ENCODE measurements at regions not wholly inside any gene's neighbourhood (a gene's known extent, or its start where the extent isn't known, plus 50 kb on each side); places are given as distances from the start of the nearest gene placed in this dataset.

DNA sequence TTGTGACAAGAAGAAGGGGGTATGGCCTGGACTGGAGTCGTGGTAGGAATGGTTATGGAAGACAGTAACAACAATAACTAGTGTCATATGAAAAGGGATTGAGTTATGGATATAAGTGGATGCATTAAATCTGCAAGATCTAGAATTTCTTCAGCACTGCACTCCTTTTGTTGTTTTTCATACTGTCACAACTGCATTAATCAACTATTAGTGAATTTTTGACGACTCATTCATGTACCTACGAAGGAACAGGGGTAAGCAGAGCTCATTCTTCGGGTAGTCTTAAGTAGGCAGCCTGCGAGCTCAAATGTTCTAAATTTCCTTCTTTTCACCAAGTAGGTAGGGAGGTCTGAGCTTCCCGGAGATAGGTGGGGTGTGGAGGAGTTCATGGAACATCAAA is 109.7 kb upstream of the UPP2 start:
- Histone ChIP-seq H3K9ac (ENCODE audit: low read length) (no peak overlapping the region), H3K36me3 (ENCODE audit: low read length) (no peaks in the 10 kb centered on the region), H3K4me3 (ENCODE audit: insufficient read depth, low read length, poor library complexity, severe bottlenecking) (no peak overlapping the region), H3K27me3 (ENCODE audit: low read length) (no peaks in the 10 kb centered on the region), H3F3A (ENCODE audit: insufficient read depth) (no peaks in the 10 kb centered on the region), H3K4me2 (ENCODE audit: low read depth, low read length, poor library complexity, severe bottlenecking) (no peak overlapping the region), H4K20me1 (ENCODE audit: low read depth, low read length) (no peaks in the 10 kb centered on the region), H3K27ac (ENCODE audit: low read depth, low read length) (no peak overlapping the region), H3K9me3 (ENCODE audit: insufficient read depth, low read length) (no peaks in the 10 kb centered on the region), H3K79me2 (ENCODE audit: insufficient read depth, low read length) (no peaks in the 10 kb centered on the region), H2AFZ (ENCODE audit: low read depth, low read length, severe bottlenecking) (no peak overlapping the region), H3K9me2 (replicated peaks; ENCODE audit: insufficient read depth, low read length) (no peaks in the 10 kb centered on the region)
- TF ChIP-seq, protein P1, sequence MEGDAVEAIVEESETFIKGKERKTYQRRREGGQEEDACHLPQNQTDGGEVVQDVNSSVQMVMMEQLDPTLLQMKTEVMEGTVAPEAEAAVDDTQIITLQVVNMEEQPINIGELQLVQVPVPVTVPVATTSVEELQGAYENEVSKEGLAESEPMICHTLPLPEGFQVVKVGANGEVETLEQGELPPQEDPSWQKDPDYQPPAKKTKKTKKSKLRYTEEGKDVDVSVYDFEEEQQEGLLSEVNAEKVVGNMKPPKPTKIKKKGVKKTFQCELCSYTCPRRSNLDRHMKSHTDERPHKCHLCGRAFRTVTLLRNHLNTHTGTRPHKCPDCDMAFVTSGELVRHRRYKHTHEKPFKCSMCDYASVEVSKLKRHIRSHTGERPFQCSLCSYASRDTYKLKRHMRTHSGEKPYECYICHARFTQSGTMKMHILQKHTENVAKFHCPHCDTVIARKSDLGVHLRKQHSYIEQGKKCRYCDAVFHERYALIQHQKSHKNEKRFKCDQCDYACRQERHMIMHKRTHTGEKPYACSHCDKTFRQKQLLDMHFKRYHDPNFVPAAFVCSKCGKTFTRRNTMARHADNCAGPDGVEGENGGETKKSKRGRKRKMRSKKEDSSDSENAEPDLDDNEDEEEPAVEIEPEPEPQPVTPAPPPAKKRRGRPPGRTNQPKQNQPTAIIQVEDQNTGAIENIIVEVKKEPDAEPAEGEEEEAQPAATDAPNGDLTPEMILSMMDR (IDR thresholded peaks at IDR 0.05; ENCODE audit: insufficient read depth, low read length, poor library complexity, severe bottlenecking) = no peak
- no peak for TF ChIP-seq EZH2phosphoT487 (conservative IDR thresholded peaks at IDR 0.05; ENCODE audit: low read length)

DNA sequence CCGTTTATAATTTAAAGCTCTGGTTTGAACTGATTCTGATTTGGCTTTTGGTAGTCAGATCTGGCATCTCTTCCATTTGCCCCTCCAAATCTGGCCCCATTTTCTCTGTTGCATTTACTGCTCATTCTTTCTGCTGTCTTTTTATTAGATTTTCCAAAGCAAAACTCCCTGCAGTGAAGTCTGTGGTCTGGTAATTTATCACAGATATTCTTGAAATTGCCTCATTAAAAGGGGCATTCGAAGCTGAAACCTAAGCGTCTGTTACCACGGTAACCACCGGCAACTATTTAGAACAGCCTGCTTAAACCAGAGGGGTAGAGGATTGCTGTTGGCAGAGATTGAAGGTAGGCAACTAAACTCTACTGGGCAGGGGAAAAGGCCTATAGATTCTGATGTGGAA is 111.5 kb upstream of the UPP2 start:
- no peak overlapping the region for H3K9ac ChIP-seq (ENCODE audit: low read length)
- H3K9me2 ChIP-seq (replicated peaks; ENCODE audit: insufficient read depth, low read length) = no peaks in the 10 kb centered on the region
- no peaks in the 10 kb centered on the region for H3K79me2 ChIP-seq (ENCODE audit: insufficient read depth, low read length)
- no peaks in the 10 kb centered on the region for H4K20me1 ChIP-seq (ENCODE audit: low read depth, low read length)
- H3K4me2 ChIP-seq (ENCODE audit: low read depth, low read length, poor library complexity, severe bottlenecking) = no peak overlapping the region
- no peaks in the 10 kb centered on the region for H3F3A ChIP-seq (ENCODE audit: insufficient read depth)
- no peak overlapping the region for H3K4me3 ChIP-seq (ENCODE audit: insufficient read depth, low read length, poor library complexity, severe bottlenecking)
- H3K27me3 ChIP-seq (ENCODE audit: low read length) = no peaks in the 10 kb centered on the region
- no peak overlapping the region for H2AFZ ChIP-seq (ENCODE audit: low read depth, low read length, severe bottlenecking)
- H3K9me3 ChIP-seq (ENCODE audit: insufficient read depth, low read length) = no peaks in the 10 kb centered on the region
- H3K27ac ChIP-seq (ENCODE audit: low read depth, low read length) = no peak overlapping the region
- no peaks in the 10 kb centered on the region for H3K36me3 ChIP-seq (ENCODE audit: low read length)
- TF ChIP-seq, protein P1 (IDR thresholded peaks at IDR 0.05; ENCODE audit: insufficient read depth, low read length, poor library complexity, severe bottlenecking) = no peak
- TF ChIP-seq EZH2phosphoT487 (conservative IDR thresholded peaks at IDR 0.05; ENCODE audit: low read length) = no peak

DNA sequence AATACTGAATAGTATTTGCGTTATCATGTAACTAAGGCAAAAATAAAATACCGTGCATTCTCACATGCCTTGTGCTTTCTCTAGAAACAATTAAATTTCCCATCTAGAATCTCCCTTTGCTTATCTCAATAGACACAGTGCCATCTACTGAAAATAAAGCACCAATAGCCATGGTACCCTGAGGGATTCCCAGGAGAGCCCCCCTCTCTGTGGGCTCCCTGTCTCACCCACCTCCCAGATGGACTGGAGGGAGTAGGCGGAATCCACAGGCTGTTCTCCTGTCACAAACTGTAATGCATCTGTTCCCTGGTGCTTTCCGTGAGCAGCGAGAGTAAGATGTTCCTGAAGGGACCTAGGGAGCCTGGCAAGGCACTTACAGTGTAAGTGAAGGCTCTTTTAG is 112.4 kb upstream of the UPP2 start:
- Histone ChIP-seq H3K4me2 (ENCODE audit: low read depth, low read length, poor library complexity, severe bottlenecking) (no peak overlapping the region), H3K4me3 (ENCODE audit: insufficient read depth, low read length, poor library complexity, severe bottlenecking) (no peak overlapping the region), H3K9me3 (ENCODE audit: insufficient read depth, low read length) (no peaks in the 10 kb centered on the region), H3K27me3 (ENCODE audit: low read length) (no peaks in the 10 kb centered on the region), H3K79me2 (ENCODE audit: insufficient read depth, low read length) (no peaks in the 10 kb centered on the region), H3F3A (ENCODE audit: insufficient read depth) (no peaks in the 10 kb centered on the region), H3K36me3 (ENCODE audit: low read length) (no peaks in the 10 kb centered on the region), H3K27ac (ENCODE audit: low read depth, low read length) (no peak overlapping the region), H2AFZ (ENCODE audit: low read depth, low read length, severe bottlenecking) (no peak overlapping the region), H3K9ac (ENCODE audit: low read length) (no peak overlapping the region), H3K9me2 (replicated peaks; ENCODE audit: insufficient read depth, low read length) (no peaks in the 10 kb centered on the region), H4K20me1 (ENCODE audit: low read depth, low read length) (no peaks in the 10 kb centered on the region)
- no peak for TF ChIP-seq EZH2phosphoT487 (conservative IDR thresholded peaks at IDR 0.05; ENCODE audit: low read length)
- TF ChIP-seq, protein P1 (IDR thresholded peaks at IDR 0.05; ENCODE audit: insufficient read depth, low read length, poor library complexity, severe bottlenecking) = no peak

DNA sequence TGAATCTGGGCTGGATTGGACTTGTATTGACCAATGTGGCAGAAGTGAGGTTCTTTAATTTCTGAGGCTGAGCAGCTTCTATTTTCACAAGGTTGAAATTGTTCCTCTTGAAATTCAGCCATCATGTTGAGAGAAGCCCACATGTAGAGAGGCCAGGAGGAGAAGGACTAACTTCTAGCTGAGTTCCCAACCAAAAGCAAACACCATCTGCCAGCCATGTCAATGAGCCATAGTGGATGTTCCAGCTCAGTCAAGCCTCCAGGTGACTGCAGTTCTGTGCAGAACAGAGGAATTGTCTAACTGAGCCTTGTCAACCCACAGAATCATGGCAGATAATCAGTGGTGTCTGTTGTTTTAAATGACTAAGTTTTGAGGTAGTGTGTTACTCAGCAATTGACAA is 110.6 kb upstream of the ACVR1 start:
- H2AFZ ChIP-seq (ENCODE audit: low read depth, low read length, severe bottlenecking) = no peak overlapping the region
- no peaks in the 10 kb centered on the region for H3F3A ChIP-seq (ENCODE audit: insufficient read depth)
- no peak overlapping the region for H3K9ac ChIP-seq (ENCODE audit: low read length)
- H3K9me2 ChIP-seq (replicated peaks; ENCODE audit: insufficient read depth, low read length) = no peaks in the 10 kb centered on the region
- no peaks in the 10 kb centered on the region for H3K36me3 ChIP-seq (ENCODE audit: low read length)
- H3K4me2 ChIP-seq (ENCODE audit: low read depth, low read length, poor library complexity, severe bottlenecking) = no peak overlapping the region
- TF ChIP-seq, protein P1 (IDR thresholded peaks at IDR 0.05; ENCODE audit: insufficient read depth, low read length, poor library complexity, severe bottlenecking) = no peak
- no peak for TF ChIP-seq EZH2phosphoT487 (conservative IDR thresholded peaks at IDR 0.05; ENCODE audit: low read length)
- H4K20me1 ChIP-seq (ENCODE audit: low read depth, low read length) = no peaks in the 10 kb centered on the region
- H3K4me3 ChIP-seq (ENCODE audit: insufficient read depth, low read length, poor library complexity, severe bottlenecking) = no peak overlapping the region
- no peaks in the 10 kb centered on the region for H3K9me3 ChIP-seq (ENCODE audit: insufficient read depth, low read length)
- no peaks in the 10 kb centered on the region for H3K79me2 ChIP-seq (ENCODE audit: insufficient read depth, low read length)
- H3K27me3 ChIP-seq (ENCODE audit: low read length) = no peaks in the 10 kb centered on the region
- no peak overlapping the region for H3K27ac ChIP-seq (ENCODE audit: low read depth, low read length)

Data from SU-DHL-6 (cell line).